ES-I3 (cell line): ENCODE measurements at regions not wholly inside any gene's neighbourhood (a gene's known extent, or its start where the extent isn't known, plus 50 kb on each side); places are given as distances from the start of the nearest gene placed in this dataset.
"Not testable (repeated sequence)": the region's sequence is repeated elsewhere in the genome, so short reads cannot be mapped to it uniquely, and the experiment has no call there.

ENCODE experiments used
- H3K36me3 ChIP-seq: 2 replicates; pipeline ENCODE4 v1.6.1; 2013; ENCODE audit warnings: mild to moderate bottlenecking, low read length, control low read depth, moderate library complexity; ENCODE audit not compliant: insufficient read depth
- H3K4me1 ChIP-seq: 2 replicates; pipeline ENCODE4 v1.6.1; 2013; ENCODE audit warnings: mild to moderate bottlenecking, control low read depth, low read length; ENCODE audit not compliant: insufficient read depth
- H3K9ac ChIP-seq: 2 replicates; pipeline ENCODE4 v1.6.1; 2013; ENCODE audit warnings: low read depth, mild to moderate bottlenecking, low read length, moderate library complexity
- H3K9me3 ChIP-seq: 2 replicates; pipeline ENCODE4 v1.6.1; 2013; ENCODE audit warnings: mild to moderate bottlenecking, low read length, moderate library complexity; ENCODE audit not compliant: control insufficient read depth, insufficient read depth

GRCh38 chr10:81130014-81130413 lies 592.3 kb downstream of the SH2D4B start:
- no peaks in the 10 kb centered on the region for H3K36me3 ChIP-seq
- H3K4me1 ChIP-seq = no peaks in the 10 kb centered on the region
- H3K9ac ChIP-seq = no peak overlapping the region
- no peaks in the 10 kb centered on the region for H3K9me3 ChIP-seq

- Histone ChIP-seq H3K9ac (no peak overlapping the region), H3K36me3 (no peaks in the 10 kb centered on the region), H3K9me3 (no peaks in the 10 kb centered on the region; the same call in 1 of the 2 replicates), H3K4me1 (no peaks in the 10 kb centered on the region)
Measured at GRCh38 chr10:81135851-81136250, 598.1 kb downstream of the SH2D4B start.

- Histone ChIP-seq H3K9me3 (no peaks in the 10 kb centered on the region; the same call in 1 of the 2 replicates), H3K9ac (no peak overlapping the region), H3K4me1 (no peaks in the 10 kb centered on the region), H3K36me3 (no peaks in the 10 kb centered on the region)
Measured at GRCh38 chr10:81136261-81136660, 598.6 kb downstream of the SH2D4B start.

- Histone ChIP-seq H3K36me3 (no peaks in the 10 kb centered on the region), H3K9me3 (no peaks in the 10 kb centered on the region), H3K9ac (no peak overlapping the region), H3K4me1 (no peaks in the 10 kb centered on the region)
Measured at GRCh38 chr10:81145975-81146374, 608.3 kb downstream of the SH2D4B start.

GRCh38 chr10:81146436-81146835 lies 608.7 kb downstream of the SH2D4B start:
- Histone ChIP-seq H3K9me3 (no peaks in the 10 kb centered on the region), H3K9ac (no peak overlapping the region), H3K36me3 (no peaks in the 10 kb centered on the region), H3K4me1 (no peaks in the 10 kb centered on the region)

GRCh38 chr10:81152656-81153055 lies 615.0 kb downstream of the SH2D4B start:
- H3K9me3 ChIP-seq = no peaks in the 10 kb centered on the region
- H3K36me3 ChIP-seq = no peaks in the 10 kb centered on the region
- H3K4me1 ChIP-seq = no peaks in the 10 kb centered on the region
- no peak overlapping the region for H3K9ac ChIP-seq

GRCh38 chr10:81157681-81158080 lies 620.0 kb downstream of the SH2D4B start:
- no peaks in the 10 kb centered on the region for H3K36me3 ChIP-seq
- H3K9me3 ChIP-seq = no peaks in the 10 kb centered on the region
- H3K9ac ChIP-seq = no peak overlapping the region
- H3K4me1 ChIP-seq = no peaks in the 10 kb centered on the region

- H3K9ac ChIP-seq = no peak overlapping the region
- peaks cover 3% of the 10 kb centered on the region; the same call in 1 of the 2 replicates for H3K9me3 ChIP-seq
- H3K36me3 ChIP-seq = no peaks in the 10 kb centered on the region
- no peaks in the 10 kb centered on the region; the same call in 1 of the 2 replicates for H3K4me1 ChIP-seq
Measured at GRCh38 chr10:81177651-81178244, 640.0 kb downstream of the SH2D4B start.

- H3K36me3 ChIP-seq = no peaks in the 10 kb centered on the region
- H3K9ac ChIP-seq = no peak overlapping the region
- no peaks in the 10 kb centered on the region; the same call in 1 of the 2 replicates for H3K4me1 ChIP-seq
- peaks cover 3% of the 10 kb centered on the region; the same call in 1 of the 2 replicates for H3K9me3 ChIP-seq
Measured at GRCh38 chr10:81179324-81179723, 641.6 kb downstream of the SH2D4B start.

GRCh38 chr10:81179805-81180452 lies 642.2 kb downstream of the SH2D4B start:
- no peaks in the 10 kb centered on the region; the same call in 1 of the 2 replicates for H3K4me1 ChIP-seq
- no peak overlapping the region for H3K9ac ChIP-seq
- peaks cover 3% of the 10 kb centered on the region; the same call in 1 of the 2 replicates for H3K9me3 ChIP-seq
- H3K36me3 ChIP-seq = no peaks in the 10 kb centered on the region

GRCh38 chr10:81182296-81182695 lies 644.6 kb downstream of the SH2D4B start:
- H3K4me1 ChIP-seq = no peaks in the 10 kb centered on the region; the same call in 1 of the 2 replicates
- no peak overlapping the region for H3K9ac ChIP-seq
- no peaks in the 10 kb centered on the region for H3K36me3 ChIP-seq
- peaks cover 3% of the 10 kb centered on the region; the same call in 1 of the 2 replicates for H3K9me3 ChIP-seq

- no peaks in the 10 kb centered on the region for H3K36me3 ChIP-seq
- no peaks in the 10 kb centered on the region for H3K9me3 ChIP-seq
- H3K9ac ChIP-seq = no peak overlapping the region
- H3K4me1 ChIP-seq = no peaks in the 10 kb centered on the region
Measured at GRCh38 chr10:81192221-81192788, 654.6 kb downstream of the SH2D4B start.

- no peaks in the 10 kb centered on the region for H3K36me3 ChIP-seq
- H3K9ac ChIP-seq = no peak overlapping the region
- no peaks in the 10 kb centered on the region for H3K4me1 ChIP-seq
- H3K9me3 ChIP-seq = no peaks in the 10 kb centered on the region
Measured at GRCh38 chr10:81200801-81201200, 663.1 kb downstream of the SH2D4B start.

- H3K4me1 ChIP-seq, H3K36me3 ChIP-seq, H3K9ac ChIP-seq, H3K9me3 ChIP-seq: not testable (repeated sequence)
Measured at GRCh38 chr10:81207359-81207758, 667.6 kb upstream of the NRG3 start.

GRCh38 chr10:81213370-81213769 lies 661.6 kb upstream of the NRG3 start:
- no peaks in the 10 kb centered on the region for H3K9me3 ChIP-seq
- H3K36me3 ChIP-seq = no peaks in the 10 kb centered on the region
- no peak overlapping the region for H3K9ac ChIP-seq
- no peaks in the 10 kb centered on the region for H3K4me1 ChIP-seq
